HCT116 (cell line): ENCODE measurements at regions not wholly inside any gene's neighbourhood (a gene's known extent, or its start where the extent isn't known, plus 50 kb on each side); places are given as distances from the start of the nearest gene placed in this dataset.

Source experiments
- ATAC-seq: fragments of 200-7000 bp; cut with Tn5 transposase; 2 replicates; pipeline ENCODE4 v1.9.1; 2020; ENCODE audit warnings: mild to moderate bottlenecking, moderate library complexity
- BruUV-seq: library from RNA; stranded (reverse); fragments of 400-500 nt; replicated peaks from 2 replicates; lab custom pipeline; 2021; lab: Mats Ljungman, UMichigan
- CTCF ChIA-PET: fragments of 300-600 bp; sonication (Branson Sonifier 250); formaldehyde crosslinking; loops from one replicate; lab custom pipeline; 2021; ENCODE audit warnings: antibody characterized with exemption; lab: Charles Lee
- POLR2A ChIA-PET: fragments of 300-600, 350-600 bp; sonication (Branson Sonifier 250); formaldehyde crosslinking; loops from one replicate; lab custom pipeline; 2021; ENCODE audit warnings: antibody characterized with exemption; lab: Charles Lee
- RAD21 ChIA-PET, 2 experiments: fragments of 300-600 bp; sonication (Branson Sonifier 250); formaldehyde crosslinking; loops; one replicate each; lab custom pipeline; 2023; ENCODE audit warnings: low total read pairs in 2 of 2; ENCODE audit not compliant: uncharacterized antibody in 2 of 2, unreplicated experiment in 2 of 2, low non-redundant PET in 1 of 2; lab: Charles Lee
- DNase-seq: peaks from one replicate; pipeline ENCODE4 v3.0.0-alpha.2; 2010; ENCODE audit warnings: low read depth, low spot score
- H2AFZ ChIP-seq: fragments of 200-600 bp; shearing (Covaris generic), sonication (generic); 2 replicates; pipeline ENCODE4 v1.6.1; 2017; ENCODE audit warnings: low read depth, mixed run types, mixed read lengths, antibody characterized with exemption, low read length; ENCODE audit not compliant: poor library complexity, severe bottlenecking
- H3K27ac ChIP-seq: 2 replicates; pipeline ENCODE4 v1.5.1; 2012; ENCODE audit warnings: low read depth, low read length
- H3K27me3 ChIP-seq: fragments of 200-600 bp; sonication (generic); 2 replicates; pipeline ENCODE4 v1.6.1; 2016; ENCODE audit warnings: mixed run types, low read length, mixed read lengths; ENCODE audit not compliant: insufficient read depth
- H3K36me3 ChIP-seq, 2 experiments: fragments of 200-500 bp in 1 of 2; fragments of 200-600 bp in 1 of 2; sonication (Bioruptor generic) in 1 of 2; sonication (generic) in 1 of 2; 2 replicates each; pipeline versions ENCODE4 v1.5.1 to v1.6.1; 2014 to 2016; ENCODE audit warnings: low read length in 2 of 2, inconsistent platforms in 1 of 2, mixed read lengths in 1 of 2, mixed run types in 1 of 2; ENCODE audit not compliant: insufficient read depth in 2 of 2, control insufficient read depth in 1 of 2
- H3K4me1 ChIP-seq, 2 experiments: fragments of 200-600 bp in 1 of 2; sonication (generic) in 1 of 2; 2 replicates each; pipeline versions ENCODE4 v1.5.1 to v1.6.1; 2012 to 2017; ENCODE audit warnings: low read length in 2 of 2, inconsistent platforms in 1 of 2, mild to moderate bottlenecking in 1 of 2, mixed read lengths in 1 of 2, mixed run types in 1 of 2, moderate library complexity in 1 of 2; ENCODE audit not compliant: insufficient read depth in 2 of 2, control insufficient read depth in 1 of 2
- H3K4me2 ChIP-seq: fragments of 200-600 bp; sonication (generic); 2 replicates; pipeline ENCODE4 v1.6.1; 2017; ENCODE audit warnings: mixed run types, low read length, mixed read lengths
- H3K4me3 ChIP-seq, 2 experiments: fragments of 200-600 bp in 1 of 2; sonication (generic) in 1 of 2; replicated peaks in 1 of 2; 2 replicates each; pipeline ENCODE4 v1.5.1; 2011 to 2016; ENCODE audit warnings: low read length in 2 of 2, control low read depth in 1 of 2, low read depth in 1 of 2, mild to moderate bottlenecking in 1 of 2, mixed read lengths in 1 of 2, mixed run types in 1 of 2
- H3K79me2 ChIP-seq: fragments of 200-600 bp; sonication (generic); 2 replicates; pipeline ENCODE4 v1.6.1; 2017; ENCODE audit warnings: mild to moderate bottlenecking, mixed run types, low read length, moderate library complexity, mixed read lengths; ENCODE audit not compliant: insufficient read depth
- H3K9ac ChIP-seq: fragments of 200-600 bp; sonication (generic); 2 replicates; pipeline ENCODE4 v1.6.1; 2016; ENCODE audit warnings: low read length, mixed read lengths
- H3K9me2 ChIP-seq: fragments of 200-600 bp; sonication (generic), shearing (Covaris generic); 2 replicates; pipeline ENCODE4 v1.6.1; 2017; ENCODE audit warnings: mixed run types, mild to moderate bottlenecking, moderate library complexity; ENCODE audit not compliant: insufficient read depth
- H3K9me3 ChIP-seq, 2 experiments: fragments of 200-500 bp in 1 of 2; fragments of 200-600 bp in 1 of 2; sonication (Bioruptor generic) in 1 of 2; sonication (generic) in 1 of 2; 2 replicates each; pipeline ENCODE4 v1.6.1; 2014 to 2017; ENCODE audit warnings: low read length in 2 of 2, mixed read lengths in 2 of 2, inconsistent platforms in 1 of 2, low read depth in 1 of 2, mild to moderate bottlenecking in 1 of 2, mixed run types in 1 of 2, moderate library complexity in 1 of 2; ENCODE audit not compliant: control insufficient read depth in 1 of 2, insufficient read depth in 1 of 2
- H4K20me1 ChIP-seq: fragments of 200-600 bp; sonication (generic), shearing (Covaris generic); 2 replicates; pipeline ENCODE4 v1.6.1; 2017; ENCODE audit warnings: mixed run types, mild to moderate bottlenecking, moderate library complexity; ENCODE audit not compliant: insufficient read depth
- CBX3 ChIP-seq: IDR thresholded peaks from 2 replicates; pipeline ENCODE4 v1.6.1; 2012; ENCODE audit warnings: low read depth
- ELF1 ChIP-seq: IDR thresholded peaks from 2 replicates; pipeline ENCODE4 v1.6.1; 2012; ENCODE audit warnings: low read depth, borderline replicate concordance
- EZH2 ChIP-seq: fragments of 200-600 bp; sonication (generic); IDR thresholded peaks from 2 replicates; pipeline ENCODE4 v1.6.1; 2017; ENCODE audit warnings: antibody characterized with exemption, mixed run types
- EZH2phosphoT487 ChIP-seq: fragments of 200-600 bp; IDR thresholded peaks from 2 replicates; pipeline ENCODE4 v1.6.1; 2018; ENCODE audit warnings: antibody characterized with exemption, borderline replicate concordance
- FOSL1 ChIP-seq: IDR thresholded peaks from 2 replicates; pipeline ENCODE4 v1.6.1; 2012; ENCODE audit warnings: low read depth
- RAD21 ChIP-seq: IDR thresholded peaks from 2 replicates; pipeline ENCODE4 v1.6.1; 2012; ENCODE audit warnings: low read depth, mild to moderate bottlenecking
- SIN3A ChIP-seq: IDR thresholded peaks from 2 replicates; pipeline ENCODE4 v1.6.1; 2012; ENCODE audit warnings: low read depth
- SP1 ChIP-seq: IDR thresholded peaks from 2 replicates; pipeline ENCODE4 v1.6.1; 2012; ENCODE audit warnings: low read depth
- SRF ChIP-seq: IDR thresholded peaks from 2 replicates; pipeline ENCODE4 v1.6.1; 2012; ENCODE audit warnings: low read depth
- intact Hi-C: fragments of 100-400 bp; cut with micrococcal nuclease; formaldehyde crosslinking; loops from 2 replicates; pipeline ENCODE4 v1.10.0; 2022
- TF ChIP-seq, protein P1 (sequence below): IDR thresholded peaks from 2 replicates; pipeline ENCODE4 v1.6.1; 2012
- TF ChIP-seq, protein P2 (sequence below), 3 experiments: fragments of 200-600 bp in 1 of 3; sonication (generic) in 1 of 3; IDR thresholded peaks in 2 of 3; conservative IDR thresholded peaks in 1 of 3; 2 replicates each; pipeline ENCODE4 v1.5.1; 2012 to 2017; ENCODE audit warnings: low read depth in 2 of 3, low read length in 2 of 3, antibody characterized with exemption in 1 of 3, borderline replicate concordance in 1 of 3, control low read depth in 1 of 3, mild to moderate bottlenecking in 1 of 3, mixed read lengths in 1 of 3, mixed run types in 1 of 3, moderate library complexity in 1 of 3; ENCODE audit not compliant: insufficient read depth in 1 of 3
- TF ChIP-seq, protein P3 (sequence below): IDR thresholded peaks from 2 replicates; pipeline ENCODE4 v1.6.1; 2011; ENCODE audit warnings: mild to moderate bottlenecking, low read length, moderate library complexity; ENCODE audit not compliant: insufficient replicate concordance; ENCODE audit errors: extremely low read depth
- TF ChIP-seq, protein P4 (sequence below): IDR thresholded peaks from 2 replicates; pipeline ENCODE4 v1.6.1; 2012; ENCODE audit warnings: low read depth

DNA sequence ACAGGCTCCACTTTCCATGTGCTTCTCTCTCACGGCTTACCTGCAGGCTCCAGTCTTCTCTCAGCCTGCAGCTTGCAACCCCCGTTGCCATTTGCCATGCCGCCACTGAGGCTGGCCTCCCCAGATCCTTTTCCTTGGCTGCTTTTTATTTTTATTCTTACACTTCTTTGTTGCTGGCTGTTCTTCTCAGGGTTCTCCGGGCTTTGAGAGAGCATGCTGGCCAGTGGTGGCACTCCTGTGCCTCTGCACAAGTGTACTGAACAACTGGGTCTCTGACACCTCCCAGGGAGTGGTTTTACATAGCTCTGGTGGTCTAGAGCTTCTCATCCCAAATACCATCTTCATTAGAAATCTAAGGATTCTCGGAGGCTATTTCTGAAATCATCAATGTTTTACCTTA lies 241.7 kb upstream of the MTNR1B start:
- ChIA-PET POLR2A (no interaction called here), RAD21 (no interaction called here), CTCF (no interaction called here)
- Histone ChIP-seq H2AFZ (no peak overlapping the region), H3K27me3 (no peaks in the 10 kb centered on the region), H3K79me2 (no peaks in the 10 kb centered on the region), H3K9me2 (no peaks in the 10 kb centered on the region), H3K4me3 (no peak overlapping the region), H3K36me3 (no peaks in the 10 kb centered on the region), H3K9ac (no peak overlapping the region), H3K4me2 (no peak overlapping the region), H3K27ac (no peak overlapping the region), H3K4me1 (no peaks in the 10 kb centered on the region), H4K20me1 (no peaks in the 10 kb centered on the region), H3K9me3 (no peaks in the 10 kb centered on the region)
- intact Hi-C loops, result no loop called here
- BruUV-seq, result no TSS peak
- TF ChIP-seq, protein P1, sequence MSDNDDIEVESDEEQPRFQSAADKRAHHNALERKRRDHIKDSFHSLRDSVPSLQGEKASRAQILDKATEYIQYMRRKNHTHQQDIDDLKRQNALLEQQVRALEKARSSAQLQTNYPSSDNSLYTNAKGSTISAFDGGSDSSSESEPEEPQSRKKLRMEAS, result no peak
- TF ChIP-seq, protein P2, sequence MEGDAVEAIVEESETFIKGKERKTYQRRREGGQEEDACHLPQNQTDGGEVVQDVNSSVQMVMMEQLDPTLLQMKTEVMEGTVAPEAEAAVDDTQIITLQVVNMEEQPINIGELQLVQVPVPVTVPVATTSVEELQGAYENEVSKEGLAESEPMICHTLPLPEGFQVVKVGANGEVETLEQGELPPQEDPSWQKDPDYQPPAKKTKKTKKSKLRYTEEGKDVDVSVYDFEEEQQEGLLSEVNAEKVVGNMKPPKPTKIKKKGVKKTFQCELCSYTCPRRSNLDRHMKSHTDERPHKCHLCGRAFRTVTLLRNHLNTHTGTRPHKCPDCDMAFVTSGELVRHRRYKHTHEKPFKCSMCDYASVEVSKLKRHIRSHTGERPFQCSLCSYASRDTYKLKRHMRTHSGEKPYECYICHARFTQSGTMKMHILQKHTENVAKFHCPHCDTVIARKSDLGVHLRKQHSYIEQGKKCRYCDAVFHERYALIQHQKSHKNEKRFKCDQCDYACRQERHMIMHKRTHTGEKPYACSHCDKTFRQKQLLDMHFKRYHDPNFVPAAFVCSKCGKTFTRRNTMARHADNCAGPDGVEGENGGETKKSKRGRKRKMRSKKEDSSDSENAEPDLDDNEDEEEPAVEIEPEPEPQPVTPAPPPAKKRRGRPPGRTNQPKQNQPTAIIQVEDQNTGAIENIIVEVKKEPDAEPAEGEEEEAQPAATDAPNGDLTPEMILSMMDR (IDR thresholded peaks at IDR 0.05 in 2 of 3, conservative IDR thresholded peaks at IDR 0.05 in 1 of 3; ENCODE audit: borderline replicate concordance in 1 of 3, insufficient read depth in 1 of 3, low read depth in 2 of 3, low read length in 2 of 3), result no peak
- no peak for TF ChIP-seq SP1
- TF ChIP-seq CBX3, result no peak
- TF ChIP-seq ELF1, result no peak
- ATAC-seq (no peak), DNase-seq (no peak)

DNA sequence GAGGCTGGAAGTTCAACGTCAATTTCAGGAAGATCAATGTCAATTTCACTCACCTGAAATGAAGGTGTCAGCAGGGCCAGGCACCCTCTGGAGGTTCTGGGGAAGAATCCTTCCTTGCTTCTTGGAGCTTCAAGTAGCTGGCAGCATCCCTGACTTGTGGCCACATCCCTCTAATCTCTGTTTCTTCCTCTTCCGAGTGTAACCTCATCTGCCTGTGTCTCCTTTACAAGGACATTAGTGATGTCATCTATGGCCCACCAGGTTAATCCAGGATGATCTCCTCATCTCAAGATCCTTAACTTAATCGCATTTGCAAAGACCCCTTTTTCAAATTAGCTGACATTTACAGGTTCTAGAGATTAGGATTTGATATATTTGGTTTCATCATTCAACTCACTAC lies 240.8 kb upstream of the MTNR1B start:
- Histone ChIP-seq H3K79me2 (no peaks in the 10 kb centered on the region), H3K9me3 (no peaks in the 10 kb centered on the region), H3K27ac (no peak overlapping the region), H3K27me3 (no peaks in the 10 kb centered on the region), H3K36me3 (no peaks in the 10 kb centered on the region), H3K4me2 (no peak overlapping the region), H3K4me3 (no peak overlapping the region), H3K4me1 (no peaks in the 10 kb centered on the region), H3K9me2 (no peaks in the 10 kb centered on the region), H3K9ac (no peak overlapping the region), H2AFZ (no peak overlapping the region), H4K20me1 (no peaks in the 10 kb centered on the region)
- ChIA-PET RAD21 (no interaction called here), POLR2A (no interaction called here), CTCF (no interaction called here)
- no peak for DNase-seq
- BruUV-seq, result no TSS peak
- no peak for ATAC-seq
- intact Hi-C loops, result no loop called here
- no peak for TF ChIP-seq RAD21
- TF ChIP-seq SP1, result no peak
- no peak for TF ChIP-seq SRF
- no peak for TF ChIP-seq EZH2phosphoT487
- TF ChIP-seq FOSL1, result no peak
- TF ChIP-seq EZH2, result no peak
- TF ChIP-seq, protein P3, sequence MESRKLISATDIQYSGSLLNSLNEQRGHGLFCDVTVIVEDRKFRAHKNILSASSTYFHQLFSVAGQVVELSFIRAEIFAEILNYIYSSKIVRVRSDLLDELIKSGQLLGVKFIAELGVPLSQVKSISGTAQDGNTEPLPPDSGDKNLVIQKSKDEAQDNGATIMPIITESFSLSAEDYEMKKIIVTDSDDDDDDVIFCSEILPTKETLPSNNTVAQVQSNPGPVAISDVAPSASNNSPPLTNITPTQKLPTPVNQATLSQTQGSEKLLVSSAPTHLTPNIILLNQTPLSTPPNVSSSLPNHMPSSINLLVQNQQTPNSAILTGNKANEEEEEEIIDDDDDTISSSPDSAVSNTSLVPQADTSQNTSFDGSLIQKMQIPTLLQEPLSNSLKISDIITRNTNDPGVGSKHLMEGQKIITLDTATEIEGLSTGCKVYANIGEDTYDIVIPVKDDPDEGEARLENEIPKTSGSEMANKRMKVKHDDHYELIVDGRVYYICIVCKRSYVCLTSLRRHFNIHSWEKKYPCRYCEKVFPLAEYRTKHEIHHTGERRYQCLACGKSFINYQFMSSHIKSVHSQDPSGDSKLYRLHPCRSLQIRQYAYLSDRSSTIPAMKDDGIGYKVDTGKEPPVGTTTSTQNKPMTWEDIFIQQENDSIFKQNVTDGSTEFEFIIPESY, result no peak
- TF ChIP-seq, protein P4, sequence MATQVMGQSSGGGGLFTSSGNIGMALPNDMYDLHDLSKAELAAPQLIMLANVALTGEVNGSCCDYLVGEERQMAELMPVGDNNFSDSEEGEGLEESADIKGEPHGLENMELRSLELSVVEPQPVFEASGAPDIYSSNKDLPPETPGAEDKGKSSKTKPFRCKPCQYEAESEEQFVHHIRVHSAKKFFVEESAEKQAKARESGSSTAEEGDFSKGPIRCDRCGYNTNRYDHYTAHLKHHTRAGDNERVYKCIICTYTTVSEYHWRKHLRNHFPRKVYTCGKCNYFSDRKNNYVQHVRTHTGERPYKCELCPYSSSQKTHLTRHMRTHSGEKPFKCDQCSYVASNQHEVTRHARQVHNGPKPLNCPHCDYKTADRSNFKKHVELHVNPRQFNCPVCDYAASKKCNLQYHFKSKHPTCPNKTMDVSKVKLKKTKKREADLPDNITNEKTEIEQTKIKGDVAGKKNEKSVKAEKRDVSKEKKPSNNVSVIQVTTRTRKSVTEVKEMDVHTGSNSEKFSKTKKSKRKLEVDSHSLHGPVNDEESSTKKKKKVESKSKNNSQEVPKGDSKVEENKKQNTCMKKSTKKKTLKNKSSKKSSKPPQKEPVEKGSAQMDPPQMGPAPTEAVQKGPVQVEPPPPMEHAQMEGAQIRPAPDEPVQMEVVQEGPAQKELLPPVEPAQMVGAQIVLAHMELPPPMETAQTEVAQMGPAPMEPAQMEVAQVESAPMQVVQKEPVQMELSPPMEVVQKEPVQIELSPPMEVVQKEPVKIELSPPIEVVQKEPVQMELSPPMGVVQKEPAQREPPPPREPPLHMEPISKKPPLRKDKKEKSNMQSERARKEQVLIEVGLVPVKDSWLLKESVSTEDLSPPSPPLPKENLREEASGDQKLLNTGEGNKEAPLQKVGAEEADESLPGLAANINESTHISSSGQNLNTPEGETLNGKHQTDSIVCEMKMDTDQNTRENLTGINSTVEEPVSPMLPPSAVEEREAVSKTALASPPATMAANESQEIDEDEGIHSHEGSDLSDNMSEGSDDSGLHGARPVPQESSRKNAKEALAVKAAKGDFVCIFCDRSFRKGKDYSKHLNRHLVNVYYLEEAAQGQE, result no peak
- no peak for TF ChIP-seq SIN3A
- TF ChIP-seq, protein P1, result no peak
